ENCODE measurements at regions not wholly inside any gene's neighbourhood (a gene's known extent, or its start where the extent isn't known, plus 50 kb on each side); places are given as distances from the start of the nearest gene placed in this dataset.
"Not testable (repeated sequence)": the region's sequence is repeated elsewhere in the genome, so short reads cannot be mapped to it uniquely, and the experiment has no call there.

DNA sequence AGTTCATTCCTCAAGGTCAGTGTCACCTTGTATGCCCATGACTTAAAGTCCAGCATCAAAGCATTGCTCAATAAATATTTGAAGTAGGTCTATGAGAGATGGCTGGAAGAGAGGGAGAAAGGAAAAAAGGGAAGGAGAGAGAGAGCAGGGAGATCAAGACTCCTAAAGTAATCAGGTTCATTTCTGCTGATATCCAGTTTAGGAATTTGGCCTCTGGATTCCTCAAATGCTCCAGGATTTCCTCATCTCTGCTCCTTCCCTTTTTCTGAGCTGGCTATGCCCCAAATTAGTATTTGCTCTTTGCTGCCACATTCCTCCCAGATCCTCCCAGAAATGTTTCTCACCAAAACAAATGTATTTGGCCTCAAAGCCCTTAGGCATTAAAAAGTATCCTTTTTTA lies 739.4 kb upstream of the CHAC2 start:
- no peaks in the 10 kb centered on the region for H3K4me1 Mint-ChIP-seq (ENCODE audit: low read depth)
- peaks cover 13% of the 10 kb centered on the region for H3K9me3 Mint-ChIP-seq
- H3K27ac Mint-ChIP-seq = no peak overlapping the region
- H3K36me3 Mint-ChIP-seq (ENCODE audit: low read depth) = no peaks in the 10 kb centered on the region
- no peaks in the 10 kb centered on the region for H3K27me3 Mint-ChIP-seq
- DNase-seq = no peak
- H3K4me3 Mint-ChIP-seq = no peak overlapping the region

GRCh38 chr2:53022248-53022647 lies 745.4 kb upstream of the CHAC2 start:
- DNase-seq; H3K27me3 Mint-ChIP-seq; H3K27ac Mint-ChIP-seq; H3K36me3 Mint-ChIP-seq (ENCODE audit: low read depth); H3K9me3 Mint-ChIP-seq; H3K4me1 Mint-ChIP-seq (ENCODE audit: low read depth); H3K4me3 Mint-ChIP-seq: not testable (repeated sequence)

DNA sequence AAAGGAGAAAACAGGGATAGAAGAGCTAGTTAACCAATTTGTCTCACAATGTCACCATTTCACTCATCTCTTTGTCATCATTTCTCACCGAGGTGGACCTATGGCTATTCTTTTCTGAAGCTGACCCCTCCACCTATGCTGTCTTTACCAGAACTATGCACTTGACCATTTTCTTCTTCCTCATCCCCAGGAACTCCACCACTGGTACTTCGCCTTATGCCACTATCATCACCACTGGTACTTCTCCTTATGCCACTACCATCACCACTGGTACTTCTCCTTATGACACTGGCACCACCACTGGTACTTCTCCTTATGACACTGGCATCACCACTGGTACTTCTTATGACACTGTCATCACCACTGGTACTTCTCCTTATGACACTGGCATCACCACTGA lies 745.8 kb upstream of the CHAC2 start:
- peaks cover 9% of the 10 kb centered on the region for H3K9me3 Mint-ChIP-seq
- DNase-seq = no peak
- H3K4me1 Mint-ChIP-seq (ENCODE audit: low read depth) = no peaks in the 10 kb centered on the region
- no peak overlapping the region for H3K4me3 Mint-ChIP-seq
- no peak overlapping the region for H3K27ac Mint-ChIP-seq
- no peaks in the 10 kb centered on the region for H3K36me3 Mint-ChIP-seq (ENCODE audit: low read depth)
- no peaks in the 10 kb centered on the region for H3K27me3 Mint-ChIP-seq

DNA sequence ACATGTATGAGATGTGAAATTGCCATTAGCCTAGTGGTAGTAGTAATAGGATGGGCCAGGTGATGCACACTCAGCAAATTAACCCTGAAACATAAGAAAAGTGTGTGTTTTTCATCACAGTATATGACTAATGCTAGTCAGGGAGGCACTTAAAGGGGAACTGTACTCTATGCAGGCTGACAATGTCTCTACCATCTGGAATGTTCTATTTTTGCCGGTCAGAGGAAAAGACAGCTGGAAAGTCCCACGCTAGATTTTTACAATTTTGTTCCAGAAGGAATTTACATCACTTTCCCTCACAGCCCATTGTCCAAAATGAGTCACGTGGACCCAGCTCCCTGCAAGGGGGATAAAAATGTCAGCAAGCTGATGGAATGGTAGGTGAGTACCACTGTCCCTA lies 746.3 kb upstream of the CHAC2 start:
- Mint-ChIP-seq H3K27me3 (no peaks in the 10 kb centered on the region), H3K36me3 (ENCODE audit: low read depth) (no peaks in the 10 kb centered on the region), H3K4me1 (ENCODE audit: low read depth) (no peaks in the 10 kb centered on the region), H3K9me3 (peaks cover 9% of the 10 kb centered on the region), H3K27ac (no peak overlapping the region), H3K4me3 (no peak overlapping the region)
- DNase-seq = no peak

DNA sequence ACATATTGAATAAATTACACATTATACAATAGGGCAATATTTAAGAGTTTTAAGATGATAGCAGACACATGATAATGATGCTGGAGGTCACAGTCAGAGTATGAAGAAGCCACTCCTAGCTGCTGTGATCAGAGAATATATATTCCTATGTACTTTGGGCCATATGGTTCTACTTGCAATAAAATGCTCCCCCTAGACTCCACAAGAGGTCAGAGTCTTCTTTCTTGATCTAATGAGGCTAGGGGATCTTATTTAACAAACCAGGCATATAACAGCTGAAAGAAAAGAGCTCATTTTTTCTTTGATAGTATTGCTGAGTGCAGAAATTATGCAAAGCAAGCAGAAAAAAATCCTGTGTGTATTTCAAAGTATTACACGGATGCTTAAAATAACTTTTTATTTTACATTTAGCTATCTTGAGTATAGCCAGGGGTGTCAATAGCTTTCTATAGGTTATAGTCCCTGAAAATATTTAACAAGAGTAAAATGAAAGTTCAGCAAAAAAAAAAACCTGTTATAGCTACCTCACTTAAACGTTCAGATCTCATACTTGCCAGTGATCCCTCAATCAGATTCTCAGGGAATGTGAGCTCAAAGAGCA lies 748.7 kb upstream of the CHAC2 start:
- no peak for DNase-seq
- no peaks in the 10 kb centered on the region for H3K27me3 Mint-ChIP-seq
- peaks cover 6% of the 10 kb centered on the region for H3K9me3 Mint-ChIP-seq
- H3K27ac Mint-ChIP-seq = no peak overlapping the region
- no peaks in the 10 kb centered on the region for H3K4me1 Mint-ChIP-seq (ENCODE audit: low read depth)
- no peak overlapping the region for H3K4me3 Mint-ChIP-seq
- H3K36me3 Mint-ChIP-seq (ENCODE audit: low read depth) = no peaks in the 10 kb centered on the region

DNA sequence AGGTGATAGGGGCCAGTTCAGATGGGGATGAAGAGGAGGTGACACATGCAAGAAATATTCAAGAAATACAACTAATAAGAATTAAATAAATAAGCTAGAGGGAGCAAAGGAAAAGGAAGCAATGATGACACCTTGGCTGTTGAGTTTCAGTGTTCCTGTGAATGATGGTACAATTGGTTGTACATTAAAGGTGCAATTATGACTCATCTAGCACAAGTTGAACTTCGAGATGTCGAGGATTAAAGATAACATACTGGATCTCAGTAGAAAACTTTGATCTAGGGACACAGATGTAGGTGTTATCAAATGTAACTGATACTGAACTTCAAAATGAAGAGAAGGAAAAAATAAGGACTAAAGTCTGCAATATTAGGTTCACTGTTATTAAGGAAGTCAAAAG lies 760.6 kb upstream of the CHAC2 start:
- Mint-ChIP-seq H3K9me3 (no peaks in the 10 kb centered on the region), H3K27me3 (no peaks in the 10 kb centered on the region), H3K4me3 (no peak overlapping the region), H3K36me3 (ENCODE audit: low read depth) (no peaks in the 10 kb centered on the region), H3K27ac (no peak overlapping the region), H3K4me1 (ENCODE audit: low read depth) (no peaks in the 10 kb centered on the region)
- DNase-seq = no peak

DNA sequence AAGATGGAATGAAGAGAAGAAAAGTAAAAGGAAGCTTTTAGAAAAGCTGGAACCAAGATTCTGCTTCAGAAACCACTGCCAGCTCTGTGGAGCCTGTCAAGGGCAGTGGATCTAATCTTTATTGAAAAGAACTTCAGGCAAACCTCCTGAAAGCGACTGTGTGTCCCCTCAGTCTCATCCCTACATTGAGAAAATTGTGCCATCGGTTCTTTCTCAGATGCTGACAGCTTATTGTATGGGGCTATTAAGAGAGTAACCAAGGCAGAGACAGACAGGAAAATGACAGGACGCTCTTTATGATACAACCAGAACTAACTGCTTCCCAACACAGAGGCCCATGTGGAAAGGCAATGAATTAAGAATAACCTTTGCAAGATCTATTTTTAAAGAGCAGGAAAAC lies 763.2 kb upstream of the CHAC2 start:
- no peak for DNase-seq
- no peaks in the 10 kb centered on the region for H3K4me1 Mint-ChIP-seq (ENCODE audit: low read depth)
- H3K27ac Mint-ChIP-seq = no peak overlapping the region
- no peaks in the 10 kb centered on the region for H3K9me3 Mint-ChIP-seq
- no peaks in the 10 kb centered on the region for H3K27me3 Mint-ChIP-seq
- H3K4me3 Mint-ChIP-seq = no peak overlapping the region
- no peaks in the 10 kb centered on the region for H3K36me3 Mint-ChIP-seq (ENCODE audit: low read depth)

GRCh38 chr2:52995424-52995823 lies 772.2 kb upstream of the CHAC2 start:
- Mint-ChIP-seq H3K27ac (no peak overlapping the region), H3K36me3 (ENCODE audit: low read depth) (no peaks in the 10 kb centered on the region), H3K4me1 (ENCODE audit: low read depth) (no peaks in the 10 kb centered on the region), H3K4me3 (no peak overlapping the region), H3K9me3 (peaks cover 15% of the 10 kb centered on the region), H3K27me3 (no peaks in the 10 kb centered on the region)
- no peak for DNase-seq

- Mint-ChIP-seq H3K27me3 (no peaks in the 10 kb centered on the region), H3K36me3 (ENCODE audit: low read depth) (no peaks in the 10 kb centered on the region), H3K27ac (no peak overlapping the region), H3K9me3 (no peaks in the 10 kb centered on the region), H3K4me3 (no peak overlapping the region), H3K4me1 (ENCODE audit: low read depth) (no peaks in the 10 kb centered on the region)
- DNase-seq = no peak
Measured at GRCh38 chr2:52976143-52976949, 791.3 kb upstream of the CHAC2 start.

- Mint-ChIP-seq H3K4me3 (no peak overlapping the region), H3K9me3 (no peaks in the 10 kb centered on the region), H3K27me3 (no peaks in the 10 kb centered on the region), H3K27ac (no peak overlapping the region), H3K36me3 (ENCODE audit: low read depth) (no peaks in the 10 kb centered on the region), H3K4me1 (ENCODE audit: low read depth) (no peaks in the 10 kb centered on the region)
- no peak for DNase-seq
Measured at GRCh38 chr2:52974127-52974526, 793.5 kb upstream of the CHAC2 start.

DNA sequence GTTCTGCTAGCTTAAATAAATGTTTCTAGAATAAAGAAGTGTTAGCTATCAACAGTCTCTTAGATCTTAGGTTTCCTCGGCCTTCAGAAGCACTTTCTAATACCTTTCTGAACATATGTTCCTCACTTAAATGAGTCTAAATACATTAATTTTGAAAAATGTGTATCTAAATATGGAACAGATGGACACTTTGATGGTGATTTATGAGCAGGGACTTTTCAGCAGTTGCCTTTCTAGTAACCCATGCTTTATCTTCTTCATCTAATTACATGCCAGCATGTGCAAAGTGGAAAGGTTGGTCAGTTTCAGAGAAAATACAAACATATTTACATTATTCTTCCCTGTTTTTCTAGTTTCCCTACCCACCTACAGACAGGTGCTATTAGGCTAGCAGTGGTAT lies 797.0 kb upstream of the CHAC2 start:
- Mint-ChIP-seq H3K27me3 (no peaks in the 10 kb centered on the region), H3K36me3 (ENCODE audit: low read depth) (no peaks in the 10 kb centered on the region), H3K4me3 (no peak overlapping the region), H3K4me1 (ENCODE audit: low read depth) (no peaks in the 10 kb centered on the region), H3K9me3 (no peaks in the 10 kb centered on the region), H3K27ac (no peak overlapping the region)
- no peak for DNase-seq

DNA sequence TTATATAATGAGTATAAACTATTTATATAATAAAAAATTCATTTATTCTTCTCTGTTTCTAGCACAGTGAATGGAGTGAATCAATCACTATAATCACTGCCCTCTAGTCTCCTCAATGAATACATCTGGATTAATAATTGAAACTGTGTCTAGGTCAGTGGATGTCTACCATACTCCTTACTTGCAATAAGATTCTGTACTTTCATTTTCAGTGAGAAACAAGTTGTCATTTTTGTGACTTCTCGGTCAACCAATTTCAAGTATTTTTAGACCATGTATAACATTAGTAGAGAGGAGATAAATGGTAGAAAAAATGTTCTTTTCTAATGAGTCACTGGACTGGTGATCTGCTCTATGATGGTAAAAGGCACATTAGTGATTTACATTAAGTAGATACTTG lies 799.6 kb upstream of the CHAC2 start:
- Mint-ChIP-seq H3K36me3 (ENCODE audit: low read depth) (no peaks in the 10 kb centered on the region), H3K27ac (no peak overlapping the region), H3K4me1 (ENCODE audit: low read depth) (no peaks in the 10 kb centered on the region), H3K9me3 (no peaks in the 10 kb centered on the region), H3K4me3 (no peak overlapping the region), H3K27me3 (no peaks in the 10 kb centered on the region)
- no peak for DNase-seq

- H3K36me3 Mint-ChIP-seq (ENCODE audit: low read depth) = no peaks in the 10 kb centered on the region
- H3K27ac Mint-ChIP-seq = no peak overlapping the region
- H3K27me3 Mint-ChIP-seq = no peaks in the 10 kb centered on the region
- no peak overlapping the region for H3K4me3 Mint-ChIP-seq
- peaks cover 2% of the 10 kb centered on the region for H3K9me3 Mint-ChIP-seq
- H3K4me1 Mint-ChIP-seq (ENCODE audit: low read depth) = no peaks in the 10 kb centered on the region
- DNase-seq = no peak
Measured at GRCh38 chr2:52964916-52965530, 802.6 kb upstream of the CHAC2 start.

- H3K4me1 Mint-ChIP-seq (ENCODE audit: low read depth) = no peaks in the 10 kb centered on the region
- no peaks in the 10 kb centered on the region for H3K36me3 Mint-ChIP-seq (ENCODE audit: low read depth)
Measured at GRCh38 chr2:52961403-52961802, 806.2 kb upstream of the CHAC2 start.

GRCh38 chr2:52960881-52961280 lies 806.7 kb upstream of the CHAC2 start:
- Mint-ChIP-seq H3K9me3 (peaks cover 5% of the 10 kb centered on the region), H3K4me1 (ENCODE audit: low read depth) (no peaks in the 10 kb centered on the region), H3K27me3 (no peaks in the 10 kb centered on the region), H3K4me3 (no peak overlapping the region), H3K36me3 (ENCODE audit: low read depth) (no peaks in the 10 kb centered on the region), H3K27ac (no peak overlapping the region)
- no peak for DNase-seq

More at GRCh38 chr2:52961403-52961802, 806.2 kb upstream of the CHAC2 start:
- Mint-ChIP-seq H3K27me3 (no peaks in the 10 kb centered on the region), H3K9me3 (peaks cover 5% of the 10 kb centered on the region), H3K4me3 (no peak overlapping the region), H3K27ac (no peak overlapping the region)
- DNase-seq = no peak
